ENCODE measurements at regions not wholly inside any gene's neighbourhood (a gene's known extent, or its start where the extent isn't known, plus 50 kb on each side); places are given as distances from the start of the nearest gene placed in this dataset.

- dilution Hi-C loops (cut with HindIII; ENCODE audit: low sequenced_read_pairs, unreplicated experiment): no loop called here
- no peak overlapping the region for H3K4me2 ChIP-seq (ENCODE audit: low read depth, low read length)
- H3K9ac ChIP-seq (ENCODE audit: low read depth, low read length): no peak overlapping the region
- H4K5ac ChIP-seq (ENCODE audit: low read depth, low read length): no peak overlapping the region
- H3K27ac ChIP-seq (ENCODE audit: insufficient read depth, low read length): no peak overlapping the region
- H2BK5ac ChIP-seq (ENCODE audit: low read depth, low read length, poor library complexity, severe bottlenecking): no peak overlapping the region
- no peak overlapping the region for H2BK120ac ChIP-seq (ENCODE audit: low read depth, low read length)
- H3K27me3 ChIP-seq (ENCODE audit: control insufficient read depth, insufficient read depth, low read length): no peaks in the 10 kb centered on the region
- ChIA-PET CTCF (no interaction called here), POLR2A (ENCODE audit: unreplicated experiment) (no interaction called here)
- H3K14ac ChIP-seq (replicated peaks; ENCODE audit: low read depth, low read length): no peak overlapping the region
- DNase-seq (no peak), ATAC-seq (ENCODE audit: low read depth) (no peak)
- H4K91ac ChIP-seq (ENCODE audit: insufficient read depth, low read depth, low read length): no peak overlapping the region
- no peaks in the 10 kb centered on the region for H3K79me1 ChIP-seq (ENCODE audit: low read depth in 1 of 2, low read length in 2 of 2)
- BruUV-seq (replicated peaks): no TSS peak
- H2AK9ac ChIP-seq (replicated peaks; ENCODE audit: low read depth, low read length, poor library complexity): no peak overlapping the region
- no peaks in the 10 kb centered on the region for H3K4me1 ChIP-seq (ENCODE audit: control insufficient read depth, insufficient read depth, low read length)
- H2BK15ac ChIP-seq (ENCODE audit: low read depth, low read length): no peak overlapping the region
- H3K23ac ChIP-seq (ENCODE audit: low read depth, low read length): no peak overlapping the region
- no peaks in the 10 kb centered on the region for H3K9me1 ChIP-seq (ENCODE audit: insufficient read depth, low read length)
- no peak overlapping the region for H3K18ac ChIP-seq (ENCODE audit: low read depth, low read length)
- H3K9me3 ChIP-seq (ENCODE audit: control insufficient read depth, insufficient read depth, low read length): no peaks in the 10 kb centered on the region
- H3K36me3 ChIP-seq (ENCODE audit: control insufficient read depth, insufficient read depth, low read length): no peaks in the 10 kb centered on the region
- no peak for TF ChIP-seq RAD21 (IDR thresholded peaks at IDR 0.05; ENCODE audit: low read length)
- TF ChIP-seq BHLHE40 (IDR thresholded peaks at IDR 0.05; ENCODE audit: low read depth, low read length): no peak
- TF ChIP-seq MXI1 (IDR thresholded peaks at IDR 0.05; ENCODE audit: borderline replicate concordance, low read depth, low read length): no peak
- TF ChIP-seq POLR2A (IDR thresholded peaks at IDR 0.05; ENCODE audit: low read depth, low read length): no peak
- TF ChIP-seq RFX5 (IDR thresholded peaks at IDR 0.05; ENCODE audit: low read depth, low read length): no peak
- no peak for TF ChIP-seq CTCF (conservative IDR thresholded peaks at IDR 0.05; ENCODE audit: low read depth, low read length)
- TF ChIP-seq RCOR1 (IDR thresholded peaks at IDR 0.05; ENCODE audit: insufficient replicate concordance, low read length): no peak
- no peak for TF ChIP-seq USF2 (IDR thresholded peaks at IDR 0.05; ENCODE audit: low read depth, low read length)
- no peak for TF ChIP-seq CEBPB (IDR thresholded peaks at IDR 0.05; ENCODE audit: low read depth, low read length)
- TF ChIP-seq SMC3 (IDR thresholded peaks at IDR 0.05; ENCODE audit: low read depth, low read length): no peak
- no peak for TF ChIP-seq MAZ (IDR thresholded peaks at IDR 0.05; ENCODE audit: borderline replicate concordance, low read depth, low read length)
- H2BK20ac ChIP-seq (ENCODE audit: low read depth, low read length): no peak overlapping the region
- in situ Hi-C loops (cut with MboI; ENCODE audit: low sequenced_read_pairs): no loop called here
- H4K8ac ChIP-seq (ENCODE audit: low read depth in 2 of 2, low read length in 2 of 2): no peak overlapping the region
- intact Hi-C loops (cut with micrococcal nuclease): no loop called here
- no peak overlapping the region for H3K4ac ChIP-seq (ENCODE audit: low read depth, low read length)
- H3K56ac ChIP-seq (ENCODE audit: extremely low read depth, insufficient read depth, low read length): no peak overlapping the region
- no peak overlapping the region for H2AK5ac ChIP-seq (ENCODE audit: low read depth, low read length)
- no peaks in the 10 kb centered on the region for H4K20me1 ChIP-seq (ENCODE audit: insufficient read depth, low read length)
- no peak overlapping the region for H2AFZ ChIP-seq (replicated peaks; ENCODE audit: low read length, poor library complexity)
- no CpG with 5 or more reads among the region's 1 CpG for WGBS, 2 experiments (ENCODE audit: extremely low coverage in 2 of 2, insufficient read length in 1 of 2)
- no peak overlapping the region for H3K4me3 ChIP-seq (ENCODE audit: insufficient read depth, low read depth, low read length)
These were observed 275.4 kb upstream of the RGS18 start for GRCh38 chr1:191882870-191883269.

All from IMR-90 (cell line).